Left ventricle myocardium inferior (tissue), 1 donor: ENCODE measurements at regions not wholly inside any gene's neighbourhood (a gene's known extent, or its start where the extent isn't known, plus 50 kb on each side); places are given as distances from the start of the nearest gene placed in this dataset.

Experiments used
- DNase-seq: peaks from one replicate; pipeline ENCODE4 v3.0.0-alpha.2; 2020
- H3K27ac ChIP-seq: fragments of 200-600 bp; replicated peaks from 2 replicates; pipeline ENCODE4 v1.8.0; 2021
- H3K27me3 ChIP-seq: fragments of 200-600 bp; 2 replicates; pipeline ENCODE4 v1.8.0; 2021; ENCODE audit warnings: low read depth
- H3K36me3 ChIP-seq: fragments of 200-600 bp; 2 replicates; pipeline ENCODE4 v1.8.0; 2021
- H3K4me1 ChIP-seq: fragments of 200-600 bp; 2 replicates; pipeline ENCODE4 v1.8.0; 2021
- H3K4me3 ChIP-seq: fragments of 200-600 bp; 2 replicates; pipeline ENCODE4 v1.8.0; 2021; ENCODE audit warnings: mild to moderate bottlenecking, moderate library complexity
- H3K9me3 ChIP-seq: fragments of 200-600 bp; replicated peaks from 2 replicates; pipeline ENCODE4 v1.8.0; 2021
- intact Hi-C: fragments of 100-400 bp; cut with micrococcal nuclease; formaldehyde crosslinking; loops from one replicate; pipeline ENCODE4 v1.11.0; 2022
- TF ChIP-seq, protein P1 (sequence below): fragments of 200-600 bp; IDR thresholded peaks from 2 replicates; pipeline ENCODE4 v1.8.0; 2021; ENCODE audit warnings: antibody characterized with exemption, mild to moderate bottlenecking, borderline replicate concordance
- donor health status: DM: no; HTN: yes; CAD: no; lungs with severe emphysema.

DNA sequence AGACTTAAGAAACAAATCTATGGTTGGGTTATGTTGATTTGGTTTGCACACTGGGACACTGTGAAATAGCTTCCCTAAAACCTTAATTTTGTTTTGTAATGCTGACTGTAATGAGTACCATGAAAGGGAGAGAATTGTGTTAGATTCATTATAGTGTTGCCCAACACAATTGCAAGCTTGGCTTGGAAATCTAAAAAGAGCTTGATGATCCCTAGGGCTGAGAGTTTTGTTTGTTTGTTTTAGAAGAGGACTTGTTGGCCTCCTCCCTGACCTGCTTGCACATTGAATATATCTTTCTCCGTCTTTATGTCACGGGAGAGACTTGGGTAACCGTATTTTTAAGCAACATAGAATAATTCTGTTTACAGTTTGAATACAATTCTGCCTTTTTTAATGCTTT lies 410.1 kb downstream of the ARL4A start:
- no peak overlapping the region for H3K4me3 ChIP-seq
- H3K27me3 ChIP-seq, result no peaks in the 10 kb centered on the region
- TF ChIP-seq, protein P1, sequence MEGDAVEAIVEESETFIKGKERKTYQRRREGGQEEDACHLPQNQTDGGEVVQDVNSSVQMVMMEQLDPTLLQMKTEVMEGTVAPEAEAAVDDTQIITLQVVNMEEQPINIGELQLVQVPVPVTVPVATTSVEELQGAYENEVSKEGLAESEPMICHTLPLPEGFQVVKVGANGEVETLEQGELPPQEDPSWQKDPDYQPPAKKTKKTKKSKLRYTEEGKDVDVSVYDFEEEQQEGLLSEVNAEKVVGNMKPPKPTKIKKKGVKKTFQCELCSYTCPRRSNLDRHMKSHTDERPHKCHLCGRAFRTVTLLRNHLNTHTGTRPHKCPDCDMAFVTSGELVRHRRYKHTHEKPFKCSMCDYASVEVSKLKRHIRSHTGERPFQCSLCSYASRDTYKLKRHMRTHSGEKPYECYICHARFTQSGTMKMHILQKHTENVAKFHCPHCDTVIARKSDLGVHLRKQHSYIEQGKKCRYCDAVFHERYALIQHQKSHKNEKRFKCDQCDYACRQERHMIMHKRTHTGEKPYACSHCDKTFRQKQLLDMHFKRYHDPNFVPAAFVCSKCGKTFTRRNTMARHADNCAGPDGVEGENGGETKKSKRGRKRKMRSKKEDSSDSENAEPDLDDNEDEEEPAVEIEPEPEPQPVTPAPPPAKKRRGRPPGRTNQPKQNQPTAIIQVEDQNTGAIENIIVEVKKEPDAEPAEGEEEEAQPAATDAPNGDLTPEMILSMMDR, result no peak
- H3K36me3 ChIP-seq, result no peaks in the 10 kb centered on the region
- H3K9me3 ChIP-seq, result no peaks in the 10 kb centered on the region
- intact Hi-C loops, result no loop called here
- peaks cover 4% of the 10 kb centered on the region for H3K4me1 ChIP-seq
- no peak for DNase-seq
- H3K27ac ChIP-seq, result no peak overlapping the region

- intact Hi-C loops, result no loop called here
- DNase-seq, result no peak
- TF ChIP-seq, protein P1, result no peak
- H3K27me3 ChIP-seq, result no peaks in the 10 kb centered on the region
- no peak overlapping the region for H3K4me3 ChIP-seq
- H3K27ac ChIP-seq, result no peak overlapping the region
- H3K9me3 ChIP-seq, result no peaks in the 10 kb centered on the region
- no peaks in the 10 kb centered on the region for H3K4me1 ChIP-seq
- no peaks in the 10 kb centered on the region for H3K36me3 ChIP-seq
Observed at GRCh38 chr7:13098161-13098560, 410.7 kb downstream of the ARL4A start.

DNA sequence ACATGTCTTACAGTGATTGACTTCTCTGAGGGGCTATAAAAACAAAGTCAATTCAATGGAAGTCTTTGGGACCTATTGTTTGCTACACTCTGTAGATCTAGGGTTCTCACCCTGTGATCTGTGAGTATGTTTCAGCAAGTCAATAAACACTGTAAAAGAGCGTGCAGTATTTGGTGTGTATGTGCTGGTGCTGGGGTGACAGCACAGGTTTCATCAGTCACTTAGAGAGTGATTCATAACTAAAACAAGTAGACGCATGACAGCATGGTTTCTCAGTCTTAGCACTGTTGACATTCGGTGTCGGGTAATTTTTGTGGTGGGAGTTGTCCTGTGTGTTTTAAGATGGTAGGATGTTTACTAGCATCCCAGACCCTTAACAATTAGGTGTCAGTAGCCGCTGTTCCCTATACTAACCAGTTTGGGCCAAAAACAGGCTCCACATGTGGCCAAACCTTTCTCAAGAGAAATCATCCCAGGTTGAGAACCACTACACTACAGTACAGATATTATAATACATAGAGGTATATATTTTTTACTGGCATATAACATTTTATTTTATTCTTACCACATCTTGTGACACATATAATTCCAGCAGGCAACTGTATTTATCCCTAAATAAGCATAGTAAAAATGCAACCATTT lies 411.8 kb downstream of the ARL4A start:
- Histone ChIP-seq H3K27me3 (no peaks in the 10 kb centered on the region), H3K36me3 (no peaks in the 10 kb centered on the region), H3K4me3 (no peak overlapping the region), H3K4me1 (no peaks in the 10 kb centered on the region), H3K27ac (no peak overlapping the region), H3K9me3 (no peaks in the 10 kb centered on the region)
- no peak for DNase-seq
- intact Hi-C loops, result no loop called here
- TF ChIP-seq, protein P1, result no peak

- intact Hi-C loops, result no loop called here
Observed at GRCh38 chr7:13104128-13104527, 416.7 kb downstream of the ARL4A start.

GRCh38 chr7:13105209-13105608 lies 417.8 kb downstream of the ARL4A start:
- H3K27ac ChIP-seq, result no peak overlapping the region
- TF ChIP-seq, protein P1, result no peak
- H3K4me3 ChIP-seq, result no peak overlapping the region
- peaks cover 4% of the 10 kb centered on the region for H3K9me3 ChIP-seq
- intact Hi-C loops, result no loop called here
- H3K27me3 ChIP-seq, result no peaks in the 10 kb centered on the region
- DNase-seq, result no peak
- no peaks in the 10 kb centered on the region for H3K36me3 ChIP-seq
- H3K4me1 ChIP-seq, result no peaks in the 10 kb centered on the region

More at GRCh38 chr7:13104128-13104527, 416.7 kb downstream of the ARL4A start:
- Histone ChIP-seq H3K27ac (no peak overlapping the region), H3K4me1 (no peaks in the 10 kb centered on the region), H3K27me3 (no peaks in the 10 kb centered on the region), H3K36me3 (no peaks in the 10 kb centered on the region), H3K4me3 (no peak overlapping the region), H3K9me3 (no peaks in the 10 kb centered on the region)
- no peak for DNase-seq
- TF ChIP-seq, protein P1, result no peak
